ENCODE measurements at regions not wholly inside any gene's neighbourhood (a gene's known extent, or its start where the extent isn't known, plus 50 kb on each side); places are given as distances from the start of the nearest gene placed in this dataset.
"Not testable (repeated sequence)": the region's sequence is repeated elsewhere in the genome, so short reads cannot be mapped to it uniquely, and the experiment has no call there.

DNA sequence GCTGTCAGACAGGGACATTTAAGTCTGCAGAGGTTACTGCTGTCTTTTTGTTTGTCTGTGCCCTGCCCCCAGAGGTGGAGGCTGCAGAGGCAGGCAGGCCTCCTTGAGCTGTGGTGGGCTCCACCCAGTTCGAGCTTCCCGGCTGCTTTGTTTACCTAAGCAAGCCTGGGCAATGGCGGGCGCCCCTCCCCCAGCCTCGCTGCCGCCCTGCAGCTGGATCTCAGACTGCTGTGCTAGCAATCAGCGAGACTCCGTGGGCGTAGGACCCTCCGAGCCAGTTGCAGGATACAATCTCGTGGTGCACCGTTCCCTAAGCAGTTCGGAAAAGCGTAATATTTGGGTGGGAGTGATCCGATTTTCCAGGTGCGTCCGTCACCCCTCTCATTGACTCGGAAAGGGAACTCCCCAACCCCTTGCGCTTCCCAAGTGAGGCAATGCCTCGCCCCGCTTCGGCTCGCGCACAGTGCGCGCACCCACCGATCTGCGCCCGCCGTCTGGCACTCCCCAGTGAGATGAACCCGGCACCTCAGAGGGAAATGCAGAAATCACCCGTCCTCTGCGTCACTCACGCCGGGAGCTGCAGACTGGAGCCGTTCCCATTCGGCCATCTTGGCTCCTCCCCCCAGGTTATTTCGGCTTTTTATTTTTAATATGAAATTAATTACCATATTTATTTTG, 217.8 kb upstream of the EPHA7 start:
- not testable (repeated sequence) for H3K4me1 Mint-ChIP-seq; DNase-seq; H3K4me3 Mint-ChIP-seq; H3K36me3 Mint-ChIP-seq; H3K27me3 Mint-ChIP-seq (ENCODE audit: low read depth in 3 of 3); H3K27ac Mint-ChIP-seq
- H3K9me3 Mint-ChIP-seq, result peaks cover 4 to 27% (median 12%) of the 10 kb centered on the region in 6 donors

DNA sequence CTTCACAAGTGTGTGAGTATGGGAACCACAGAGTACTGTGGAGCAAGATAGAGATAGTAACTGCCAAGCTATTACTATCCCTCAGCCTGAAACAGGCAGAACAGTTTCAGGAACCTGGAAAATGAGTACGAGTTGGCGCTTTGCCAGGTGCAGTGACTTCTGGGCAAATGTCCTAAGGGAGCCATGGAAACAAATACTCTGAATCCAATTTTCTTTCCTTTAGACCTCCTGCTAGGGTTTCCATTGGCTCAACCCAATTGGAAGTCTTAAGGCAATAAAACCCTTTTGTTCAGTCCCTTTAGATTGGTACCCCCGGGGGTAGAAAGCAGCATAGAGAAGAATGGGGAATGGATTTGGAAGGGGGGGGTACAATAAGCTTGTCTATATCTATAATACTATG, 205.0 kb upstream of the EPHA7 start:
- H3K27ac Mint-ChIP-seq, result no peak overlapping the region
- H3K4me1 Mint-ChIP-seq, result no peaks in the 10 kb centered on the region
- peaks cover 12 to 35% (median 21%) of the 10 kb centered on the region in 6 donors for H3K9me3 Mint-ChIP-seq
- no peaks in the 10 kb centered on the region for H3K36me3 Mint-ChIP-seq
- H3K27me3 Mint-ChIP-seq (ENCODE audit: low read depth in 3 of 3), result no peaks in the 10 kb centered on the region
- H3K4me3 Mint-ChIP-seq, result no peak overlapping the region
- DNase-seq, result no peak

DNA sequence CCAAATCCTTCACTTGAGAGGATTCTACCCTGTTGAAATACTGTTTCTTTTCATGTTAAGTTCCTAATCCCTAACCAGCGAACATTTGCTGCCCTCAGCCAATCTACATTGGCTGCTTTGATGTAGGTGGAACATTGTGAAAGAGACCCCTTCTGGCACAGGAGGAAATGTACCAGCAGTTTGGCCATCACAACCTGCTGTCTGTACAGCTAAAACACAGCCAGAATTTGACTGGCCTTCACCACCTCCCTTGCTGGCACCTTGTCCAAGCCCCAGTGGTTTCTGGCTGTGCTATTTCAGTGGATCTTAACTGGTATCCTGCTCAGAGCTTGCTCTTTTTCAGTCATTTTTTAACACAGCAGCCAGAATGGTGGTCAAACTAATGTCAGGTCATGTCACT, 202.1 kb upstream of the EPHA7 start:
- no peak for DNase-seq
- Mint-ChIP-seq H3K4me1 (no peaks in the 10 kb centered on the region), H3K9me3 (peaks cover 10 to 32% (median 18%) of the 10 kb centered on the region in 6 donors), H3K4me3 (no peak overlapping the region), H3K27me3 (ENCODE audit: low read depth in 3 of 3) (no peaks in the 10 kb centered on the region), H3K36me3 (no peaks in the 10 kb centered on the region), H3K27ac (no peak overlapping the region)

DNA sequence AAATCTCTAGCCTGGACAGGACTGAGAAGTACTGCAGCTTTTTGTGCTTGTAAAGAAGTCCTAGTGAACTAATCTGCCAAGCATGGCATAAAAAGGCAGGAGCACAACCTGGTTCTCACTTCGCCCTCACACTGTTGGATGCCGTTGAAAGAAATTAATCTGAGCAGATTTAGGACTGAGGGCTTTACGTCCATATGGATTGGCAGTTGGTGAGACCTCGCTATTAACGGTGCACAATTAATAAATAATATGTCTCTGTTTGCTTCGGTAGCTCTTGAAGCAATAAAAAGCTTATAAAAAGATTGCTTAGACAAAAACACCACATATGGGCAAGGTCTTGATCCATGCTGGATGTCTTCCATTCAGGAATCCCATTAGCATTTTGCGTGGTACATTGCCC, 185.6 kb upstream of the EPHA7 start:
- H3K36me3 Mint-ChIP-seq, result peaks cover 0 to 2% (median 0%) of the 10 kb centered on the region in 3 donors
- H3K9me3 Mint-ChIP-seq, result peaks cover 0 to 20% (median 3%) of the 10 kb centered on the region in 6 donors
- H3K27ac Mint-ChIP-seq, result no peak overlapping the region
- H3K4me3 Mint-ChIP-seq, result no peak overlapping the region
- no peak for DNase-seq
- no peaks in the 10 kb centered on the region for H3K4me1 Mint-ChIP-seq
- H3K27me3 Mint-ChIP-seq (ENCODE audit: low read depth in 3 of 3), result no peaks in the 10 kb centered on the region

DNA sequence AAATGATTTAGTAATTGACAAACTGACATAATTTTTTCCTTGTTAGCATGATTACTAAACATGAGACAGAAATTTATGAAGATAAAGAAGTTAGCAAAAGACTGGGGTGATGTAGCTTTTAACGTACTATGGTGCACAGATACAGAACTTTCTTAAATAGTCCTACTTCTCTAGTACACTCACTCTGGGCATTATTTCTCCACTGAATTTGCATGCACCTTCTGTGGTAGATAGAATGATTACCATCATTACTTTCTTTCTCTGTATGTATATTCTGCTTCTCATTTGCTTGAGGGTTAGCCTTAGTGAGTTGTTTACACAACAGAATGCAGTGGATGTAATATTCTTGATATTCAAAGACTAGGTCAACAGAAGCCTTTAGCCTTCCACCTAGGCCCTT, 173.1 kb upstream of the EPHA7 start:
- no peak overlapping the region for H3K27ac Mint-ChIP-seq
- no peak overlapping the region for H3K4me3 Mint-ChIP-seq
- no peak for DNase-seq
- peaks cover 3 to 42% (median 20%) of the 10 kb centered on the region in 6 donors for H3K9me3 Mint-ChIP-seq
- no peaks in the 10 kb centered on the region for H3K36me3 Mint-ChIP-seq
- no peaks in the 10 kb centered on the region for H3K27me3 Mint-ChIP-seq (ENCODE audit: low read depth in 3 of 3)
- H3K4me1 Mint-ChIP-seq, result no peaks in the 10 kb centered on the region

DNA sequence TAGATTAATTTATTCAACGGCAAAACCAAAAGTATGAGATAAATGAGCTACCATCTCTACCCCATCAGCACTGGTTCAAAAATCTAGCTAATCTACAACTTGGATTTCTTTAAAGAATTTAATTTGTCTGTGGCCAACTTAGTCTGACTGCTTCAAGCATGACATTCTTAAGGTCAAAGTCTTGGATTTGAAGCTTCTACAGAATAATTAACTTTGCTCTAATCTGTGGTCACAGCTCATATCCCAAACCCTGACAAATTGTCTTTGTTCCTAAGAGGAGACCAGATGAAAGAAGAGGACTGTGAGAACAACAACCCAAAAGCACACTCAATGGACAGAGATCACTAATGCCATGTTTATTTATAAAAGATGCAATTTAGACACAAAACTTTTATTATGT, 166.9 kb upstream of the EPHA7 start:
- no peak overlapping the region for H3K4me3 Mint-ChIP-seq
- no peaks in the 10 kb centered on the region for H3K4me1 Mint-ChIP-seq
- peaks cover 5 to 35% (median 9%) of the 10 kb centered on the region in 6 donors for H3K9me3 Mint-ChIP-seq
- H3K27ac Mint-ChIP-seq, result no peak overlapping the region
- H3K36me3 Mint-ChIP-seq, result no peaks in the 10 kb centered on the region
- H3K27me3 Mint-ChIP-seq (ENCODE audit: low read depth in 3 of 3), result no peaks in the 10 kb centered on the region
- DNase-seq, result no peak

DNA sequence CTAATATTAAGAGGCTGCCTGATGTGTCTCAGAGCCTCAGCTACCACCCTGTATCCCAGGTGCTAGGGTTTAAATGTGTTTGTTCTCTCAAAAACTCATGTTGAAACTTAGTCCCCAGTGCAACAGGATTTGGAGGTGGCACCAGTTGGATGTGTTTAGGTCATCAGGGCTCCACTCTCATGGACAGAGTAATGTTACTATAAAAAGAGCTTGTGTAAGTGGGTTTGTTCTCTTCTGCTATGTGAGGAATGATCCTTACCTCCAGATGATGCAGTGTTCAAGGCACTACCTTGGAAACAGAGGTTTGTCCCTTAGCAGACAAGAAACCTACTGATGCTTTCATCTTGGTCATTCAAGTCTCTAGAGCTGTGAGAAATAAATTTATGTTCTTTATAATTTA, 164.9 kb upstream of the EPHA7 start:
- no peak for DNase-seq
- Mint-ChIP-seq H3K27me3 (ENCODE audit: low read depth in 3 of 3) (peaks cover 0 to 3% (median 0%) of the 10 kb centered on the region in 3 donors), H3K27ac (no peak overlapping the region), H3K36me3 (no peaks in the 10 kb centered on the region), H3K4me1 (no peaks in the 10 kb centered on the region), H3K4me3 (no peak overlapping the region), H3K9me3 (peaks cover 0 to 24% (median 4%) of the 10 kb centered on the region in 6 donors)

DNA sequence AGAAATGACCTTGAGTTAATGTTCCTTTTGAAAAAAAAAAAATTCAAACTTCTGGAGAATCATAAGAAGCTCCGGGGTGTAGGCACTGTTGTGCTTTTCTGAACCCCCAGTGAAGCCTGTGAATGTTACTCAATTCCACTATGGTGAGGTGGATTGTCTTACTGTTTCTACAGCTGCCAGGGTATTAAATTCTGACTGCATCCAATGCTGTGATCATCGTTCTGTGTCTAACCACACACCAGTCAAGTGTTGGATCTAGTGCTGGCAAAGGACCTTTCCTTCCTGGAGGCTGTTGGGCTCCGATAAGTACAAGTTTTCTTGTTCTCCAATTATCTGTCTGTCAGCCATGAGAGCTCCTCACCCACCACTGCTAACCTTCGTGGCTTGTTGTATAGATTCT, 162.0 kb upstream of the EPHA7 start:
- Mint-ChIP-seq H3K27ac (no peak overlapping the region), H3K27me3 (ENCODE audit: low read depth in 3 of 3) (peaks cover 0 to 3% (median 0%) of the 10 kb centered on the region in 3 donors), H3K4me1 (no peaks in the 10 kb centered on the region), H3K4me3 (no peak overlapping the region), H3K36me3 (no peaks in the 10 kb centered on the region), H3K9me3 (peaks cover 0 to 13% (median 1%) of the 10 kb centered on the region in 6 donors)
- DNase-seq, result no peak

DNA sequence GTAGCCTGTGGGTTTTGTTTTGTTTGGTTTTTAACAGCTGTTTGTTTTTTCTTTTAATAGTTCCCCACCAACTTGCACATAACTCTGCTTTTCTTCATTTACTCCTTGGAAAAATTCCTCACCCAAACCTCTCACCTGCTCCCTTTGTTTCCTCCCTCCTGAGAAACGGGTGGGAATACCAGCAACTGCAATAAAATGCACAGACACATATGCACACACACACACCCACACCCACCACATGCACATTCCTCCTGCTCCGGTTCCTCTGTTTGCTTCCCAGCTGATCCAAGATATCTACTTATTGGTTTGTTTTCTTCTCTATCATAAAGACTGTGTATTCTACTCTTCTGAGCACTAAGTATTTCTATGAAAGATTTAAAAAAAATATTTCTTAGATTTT, 161.1 kb upstream of the EPHA7 start:
- Mint-ChIP-seq H3K4me1 (no peaks in the 10 kb centered on the region), H3K9me3 (peaks cover 0 to 5% (median under 1%) of the 10 kb centered on the region in 6 donors), H3K27me3 (ENCODE audit: low read depth in 3 of 3) (peaks cover 0 to 3% (median 0%) of the 10 kb centered on the region in 3 donors), H3K36me3 (no peaks in the 10 kb centered on the region), H3K4me3 (no peak overlapping the region), H3K27ac (no peak overlapping the region)
- no peak for DNase-seq

DNA sequence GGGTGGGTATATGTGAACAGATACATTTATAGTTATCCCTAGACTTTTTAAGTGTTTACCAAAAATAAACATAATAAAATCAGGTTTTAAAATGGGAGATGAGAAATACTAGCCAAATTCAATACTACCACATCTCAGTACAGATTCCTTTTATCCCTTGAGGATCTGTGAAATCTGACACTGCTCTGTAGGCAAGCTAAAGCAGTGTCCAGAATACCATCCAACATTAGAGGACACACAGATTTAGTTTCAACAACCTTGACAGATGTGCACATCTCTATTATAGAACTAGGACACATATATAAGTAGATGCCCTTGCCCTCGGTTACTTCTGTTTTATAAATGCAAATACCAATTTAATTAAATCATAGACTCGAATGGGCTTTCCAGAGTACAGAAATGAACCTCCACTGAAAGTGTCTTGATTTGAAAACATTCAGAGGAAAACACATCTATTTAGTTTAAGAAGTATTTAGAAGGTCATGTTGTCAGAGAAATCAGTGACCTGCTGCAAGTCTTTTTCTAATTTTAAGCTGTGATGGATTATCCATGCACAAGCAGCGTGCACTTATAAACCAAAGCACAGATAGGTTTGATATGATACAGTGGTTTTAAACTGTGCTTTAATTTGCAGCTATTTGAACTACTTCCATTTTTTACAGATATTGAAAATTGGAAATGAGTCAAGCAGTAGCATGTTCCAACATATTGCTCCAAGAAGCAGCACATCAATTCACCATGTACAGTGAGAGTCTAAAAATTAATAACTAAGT, 156.3 kb upstream of the EPHA7 start:
- Mint-ChIP-seq H3K4me3 (no peak overlapping the region), H3K27ac (no peak overlapping the region), H3K9me3 (peaks cover 0 to 7% (median 2%) of the 10 kb centered on the region in 6 donors), H3K27me3 (ENCODE audit: low read depth in 3 of 3) (no peaks in the 10 kb centered on the region), H3K36me3 (no peaks in the 10 kb centered on the region), H3K4me1 (no peaks in the 10 kb centered on the region)
- no peak for DNase-seq

DNA sequence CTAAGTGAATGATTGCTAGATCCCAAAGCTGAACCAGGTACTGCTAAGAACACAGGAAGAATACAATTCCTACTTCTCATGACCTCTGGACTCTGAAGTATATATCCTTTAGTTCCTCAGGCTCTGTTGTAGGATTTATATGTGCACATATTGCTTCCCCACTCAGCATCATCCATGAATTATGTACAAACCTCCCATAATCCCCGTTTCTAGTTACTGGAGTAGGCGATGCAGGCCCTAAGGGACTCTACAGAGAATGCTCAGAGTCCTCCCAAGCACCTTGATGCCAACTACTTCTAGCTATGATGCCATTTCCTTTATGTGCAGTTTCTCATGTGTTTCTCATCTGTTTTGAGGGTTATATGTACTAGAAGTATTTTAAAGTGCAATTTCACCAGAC, 154.9 kb upstream of the EPHA7 start:
- Mint-ChIP-seq H3K4me3 (no peak overlapping the region), H3K9me3 (peaks cover 0 to 10% (median 4%) of the 10 kb centered on the region in 6 donors), H3K36me3 (no peaks in the 10 kb centered on the region), H3K27ac (no peak overlapping the region), H3K4me1 (no peaks in the 10 kb centered on the region), H3K27me3 (ENCODE audit: low read depth in 3 of 3) (no peaks in the 10 kb centered on the region)
- DNase-seq, result no peak

DNA sequence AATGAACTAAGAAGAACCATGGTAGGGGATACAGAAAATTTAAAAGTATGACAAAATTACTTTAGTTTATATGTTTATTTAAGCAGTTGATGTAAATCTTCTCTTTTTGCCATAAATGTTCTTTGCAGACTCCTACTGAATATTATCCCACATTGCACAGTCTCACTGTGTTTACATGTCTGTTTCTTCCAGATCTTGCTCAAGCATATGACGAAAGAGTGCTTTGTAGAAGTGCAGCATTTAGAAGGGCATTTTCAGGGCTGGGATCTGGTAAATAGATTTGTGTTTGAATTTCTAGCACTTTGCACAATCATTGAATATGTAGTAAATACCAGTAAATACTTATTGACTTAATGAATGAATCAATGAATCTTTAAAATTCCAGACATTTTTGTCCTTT, 152.0 kb upstream of the EPHA7 start:
- H3K36me3 Mint-ChIP-seq, result peaks cover 0 to 1% (median 0%) of the 10 kb centered on the region in 3 donors
- no peak for DNase-seq
- no peak overlapping the region for H3K27ac Mint-ChIP-seq
- H3K4me3 Mint-ChIP-seq, result no peak overlapping the region
- H3K27me3 Mint-ChIP-seq (ENCODE audit: low read depth in 3 of 3), result no peaks in the 10 kb centered on the region
- peaks cover 2 to 20% (median 8%) of the 10 kb centered on the region in 6 donors for H3K9me3 Mint-ChIP-seq
- H3K4me1 Mint-ChIP-seq, result no peaks in the 10 kb centered on the region

DNA sequence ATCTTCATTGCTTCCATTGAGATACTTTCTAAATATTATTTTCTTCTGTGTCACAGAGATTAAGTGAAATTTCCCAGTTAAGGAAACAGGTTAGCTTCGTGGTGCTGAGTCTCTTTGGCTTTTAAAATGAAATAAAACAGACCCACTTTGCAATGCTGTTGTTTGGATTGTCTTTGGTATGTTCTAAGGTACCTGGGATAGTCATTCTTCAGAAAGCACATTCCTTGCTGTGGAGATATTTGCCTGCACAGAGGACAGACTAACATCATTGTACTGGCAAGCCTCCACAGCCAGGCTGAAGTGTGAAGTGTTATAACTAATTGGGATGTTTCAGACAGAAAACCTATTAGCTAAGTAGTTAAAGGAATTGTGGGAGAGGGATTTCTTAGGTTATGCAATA, 148.8 kb upstream of the EPHA7 start:
- peaks cover 0 to 29% (median 12%) of the 10 kb centered on the region in 6 donors for H3K9me3 Mint-ChIP-seq
- H3K27me3 Mint-ChIP-seq (ENCODE audit: low read depth in 3 of 3), result no peaks in the 10 kb centered on the region
- H3K36me3 Mint-ChIP-seq, result peaks cover 0 to 5% (median 0%) of the 10 kb centered on the region in 3 donors
- no peak for DNase-seq
- no peak overlapping the region for H3K27ac Mint-ChIP-seq
- H3K4me3 Mint-ChIP-seq, result no peak overlapping the region
- no peaks in the 10 kb centered on the region for H3K4me1 Mint-ChIP-seq

DNA sequence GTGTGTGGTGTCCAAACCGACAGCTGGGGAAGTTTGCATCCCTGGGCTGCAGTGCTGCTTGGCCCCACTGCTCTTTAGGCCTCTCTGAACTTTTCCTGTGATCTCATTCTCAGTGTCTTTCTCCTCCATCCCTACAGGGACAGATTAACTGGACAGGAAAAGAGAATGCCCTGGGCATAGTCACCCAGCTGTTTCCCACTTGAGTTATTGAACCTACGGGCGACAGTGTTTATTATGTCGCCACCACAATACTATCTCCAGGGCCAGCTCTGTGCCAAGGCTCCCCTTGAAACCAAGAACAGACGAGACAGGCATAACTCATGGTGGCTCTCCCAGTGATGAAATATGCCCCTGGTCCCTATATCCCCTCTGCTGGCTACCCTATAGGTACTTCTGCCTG, 147.8 kb upstream of the EPHA7 start:
- Mint-ChIP-seq H3K27ac (no peak overlapping the region), H3K9me3 (peaks cover 0 to 29% (median 14%) of the 10 kb centered on the region in 6 donors), H3K4me1 (no peaks in the 10 kb centered on the region), H3K4me3 (no peak overlapping the region), H3K27me3 (ENCODE audit: low read depth in 3 of 3) (no peaks in the 10 kb centered on the region), H3K36me3 (peaks cover 0 to 5% (median 0%) of the 10 kb centered on the region in 3 donors)
- no peak for DNase-seq
